Breast epithelium (tissue), 4 donors: ENCODE measurements at regions not wholly inside any gene's neighbourhood (a gene's known extent, or its start where the extent isn't known, plus 50 kb on each side); places are given as distances from the start of the nearest gene placed in this dataset.

Source experiments
- DNase-seq, 2 donors: peaks; one replicate each; pipeline ENCODE4 v3.0.0-alpha.2; 2019; ENCODE audit warnings: low spot score in 2 of 2
- H3K27ac ChIP-seq, 2 donors: fragments of 200-600 bp; sonication (generic) in 1 of 2; one replicate each; pipeline ENCODE4 v1.5.1; 2016 to 2019; ENCODE audit warnings: mild to moderate bottlenecking in 1 of 2
- H3K27me3 ChIP-seq, 2 donors: fragments of 200-600 bp; sonication (generic) in 1 of 2; one replicate each; pipeline versions ENCODE4 v1.5.1 to v1.6.0; 2017 to 2019; ENCODE audit warnings: control low read depth in 1 of 2, mild to moderate bottlenecking in 1 of 2
- H3K36me3 ChIP-seq: fragments of 200-600 bp; one replicate; pipeline ENCODE4 v1.5.1; 2019
- H3K4me1 ChIP-seq, 2 donors: fragments of 200-600 bp; sonication (generic); one replicate each; pipeline ENCODE4 v1.5.1; 2016 to 2019; ENCODE audit warnings: control low read depth in 1 of 2
- H3K4me3 ChIP-seq, 3 donors: fragments of 200-600 bp; sonication (generic); 1 replicate in 2 of 3; 2 replicates in 1 of 3; pipeline ENCODE4 v1.5.1; 2016 to 2019; ENCODE audit warnings: mild to moderate bottlenecking in 3 of 3, moderate library complexity in 2 of 3
- H3K9me3 ChIP-seq, 2 donors: fragments of 200-600 bp; sonication (generic) in 1 of 2; one replicate each; pipeline ENCODE4 v1.5.1; 2016 to 2019; ENCODE audit warnings: control low read depth in 1 of 2
- CTCF ChIP-seq, 3 donors: fragments of 450-650 bp; IDR thresholded peaks; one replicate each; pipeline ENCODE4 v1.5.1; 2016 to 2017; ENCODE audit warnings: antibody characterized with exemption in 3 of 3, mild to moderate bottlenecking in 3 of 3, moderate library complexity in 3 of 3
- POLR2A ChIP-seq: fragments of 450-650 bp; IDR thresholded peaks from one replicate; pipeline ENCODE4 v1.6.1; 2016; ENCODE audit warnings: antibody characterized with exemption, mild to moderate bottlenecking, moderate library complexity
- POLR2AphosphoS5 ChIP-seq, 3 donors: sonication (generic); formaldehyde crosslinking; IDR thresholded peaks; one replicate each; pipeline ENCODE4 v1.6.1; 2017; ENCODE audit warnings: antibody characterized with exemption in 3 of 3
- intact Hi-C: fragments of 100-400 bp; cut with DNase I; formaldehyde crosslinking; loops from one replicate; pipeline ENCODE4 v1.15.1; 2023; ENCODE audit warnings: low total_unique reads

GRCh38 chr5:173675287-173675996, 59.0 kb upstream of the BOD1 start:
- intact Hi-C loops, result no loop called here
- TF ChIP-seq CTCF (IDR thresholded peaks at IDR 0.05) (no peak), POLR2A (no peak), POLR2AphosphoS5 (IDR thresholded peaks at IDR 0.05) (no peak)
- Histone ChIP-seq H3K27ac (no peak overlapping the region), H3K9me3 (peaks cover 0 to 10% of the 10 kb centered on the region in 2 donors), H3K36me3 (no peaks in the 10 kb centered on the region), H3K27me3 (no peaks in the 10 kb centered on the region), H3K4me1 (peaks cover 0 to 2% of the 10 kb centered on the region in 2 donors), H3K4me3 (no peak overlapping the region)
- no peak for DNase-seq

- H3K4me1 ChIP-seq, result no peaks in the 10 kb centered on the region
- no peaks in the 10 kb centered on the region for H3K36me3 ChIP-seq
- TF ChIP-seq POLR2AphosphoS5 (IDR thresholded peaks at IDR 0.05) (no peak), POLR2A (no peak)
- no peak overlapping the region for H3K4me3 ChIP-seq
- DNase-seq, result no peak
- intact Hi-C loops, result no loop called here
- no peaks in the 10 kb centered on the region for H3K27me3 ChIP-seq
- H3K27ac ChIP-seq, result no peak overlapping the region
- H3K9me3 ChIP-seq, result peaks cover 0 to 10% of the 10 kb centered on the region in 2 donors
These were observed 59.9 kb upstream of the BOD1 start for GRCh38 chr5:173676375-173676774.

- Histone ChIP-seq H3K27me3 (no peaks in the 10 kb centered on the region), H3K27ac (no peak overlapping the region), H3K4me1 (no peaks in the 10 kb centered on the region), H3K4me3 (no peak overlapping the region), H3K9me3 (peaks cover 0 to 10% of the 10 kb centered on the region in 2 donors), H3K36me3 (no peaks in the 10 kb centered on the region)
- no peak for TF ChIP-seq CTCF (IDR thresholded peaks at IDR 0.05)
- TF ChIP-seq POLR2A, result no peak
- no peak for TF ChIP-seq POLR2AphosphoS5 (IDR thresholded peaks at IDR 0.05)
- no peak for DNase-seq
- intact Hi-C loops, result no loop called here
These were observed 60.7 kb upstream of the BOD1 start for GRCh38 chr5:173677125-173677672.

GRCh38 chr5:173679909-173680630, 63.6 kb upstream of the BOD1 start:
- Histone ChIP-seq H3K27me3 (no peaks in the 10 kb centered on the region), H3K9me3 (peaks cover 0 to 6% of the 10 kb centered on the region in 2 donors), H3K4me3 (no peak overlapping the region), H3K36me3 (no peaks in the 10 kb centered on the region), H3K27ac (no peak overlapping the region), H3K4me1 (no peaks in the 10 kb centered on the region)
- DNase-seq, result no peak
- no peak for TF ChIP-seq POLR2AphosphoS5 (IDR thresholded peaks at IDR 0.05)
- TF ChIP-seq CTCF (IDR thresholded peaks at IDR 0.05), result no peak
- TF ChIP-seq POLR2A, result no peak
- intact Hi-C loops, result no loop called here

- no peak overlapping the region for H3K27ac ChIP-seq
- no peaks in the 10 kb centered on the region for H3K36me3 ChIP-seq
- no peak overlapping the region for H3K4me3 ChIP-seq
- no peaks in the 10 kb centered on the region for H3K27me3 ChIP-seq
- no peaks in the 10 kb centered on the region for H3K9me3 ChIP-seq
- intact Hi-C loops, result no loop called here
- TF ChIP-seq POLR2A (no peak), POLR2AphosphoS5 (IDR thresholded peaks at IDR 0.05) (no peak), CTCF (IDR thresholded peaks at IDR 0.05) (no peak)
- no peak for DNase-seq
- no peaks in the 10 kb centered on the region for H3K4me1 ChIP-seq
These were observed 64.3 kb upstream of the BOD1 start for GRCh38 chr5:173680660-173681242.
